SU-DHL-6 (cell line): ENCODE measurements at regions not wholly inside any gene's neighbourhood (a gene's known extent, or its start where the extent isn't known, plus 50 kb on each side); places are given as distances from the start of the nearest gene placed in this dataset.

Experiments used
- H2AFZ ChIP-seq: fragments of 200-600 bp; sonication (generic); 2 replicates; pipeline ENCODE4 v1.6.1; 2014; ENCODE audit warnings: low read depth, mild to moderate bottlenecking, moderate library complexity, mixed read lengths, antibody characterized with exemption, low read length; ENCODE audit not compliant: severe bottlenecking
- H3F3A ChIP-seq: fragments of 200-600 bp; shearing (Covaris generic); 2 replicates; pipeline ENCODE4 v1.6.0; 2016; ENCODE audit warnings: antibody characterized with exemption, mild to moderate bottlenecking; ENCODE audit not compliant: insufficient read depth
- H3K27ac ChIP-seq: fragments of 200-600 bp; sonication (generic); 2 replicates; pipeline ENCODE4 v1.5.1; 2016; ENCODE audit warnings: low read depth, mild to moderate bottlenecking, low read length, moderate library complexity, mixed read lengths
- H3K27me3 ChIP-seq: fragments of 200-600 bp; sonication (generic), shearing (Covaris generic); 2 replicates; pipeline ENCODE4 v1.6.0; 2014; ENCODE audit warnings: mild to moderate bottlenecking, low read length
- H3K36me3 ChIP-seq: fragments of 200-600 bp; sonication (generic); 2 replicates; pipeline ENCODE4 v1.6.1; 2014; ENCODE audit warnings: mild to moderate bottlenecking, low read length, mixed read lengths
- H3K4me2 ChIP-seq: fragments of 300-600, 200-600 bp; shearing (Covaris generic), sonication (generic); 2 replicates; pipeline ENCODE4 v1.6.0; 2014; ENCODE audit warnings: low read length, low read depth, mild to moderate bottlenecking; ENCODE audit not compliant: poor library complexity, severe bottlenecking
- H3K4me3 ChIP-seq: fragments of 200-600 bp; sonication (generic); 2 replicates; pipeline ENCODE4 v1.5.1; 2014; ENCODE audit warnings: antibody characterized with exemption, low read length, mild to moderate bottlenecking, mixed read lengths; ENCODE audit not compliant: insufficient read depth, poor library complexity, severe bottlenecking
- H3K79me2 ChIP-seq: fragments of 200-600 bp; sonication (generic); 2 replicates; pipeline ENCODE4 v1.6.1; 2014; ENCODE audit warnings: mild to moderate bottlenecking, low read length, moderate library complexity; ENCODE audit not compliant: insufficient read depth
- H3K9ac ChIP-seq: fragments of 200-600 bp; sonication (generic); 2 replicates; pipeline ENCODE4 v1.7.0; 2014; ENCODE audit warnings: mild to moderate bottlenecking, low read length
- H3K9me2 ChIP-seq: fragments of 200-600 bp; sonication (generic); replicated peaks from 2 replicates; pipeline ENCODE4 v1.6.1; 2014; ENCODE audit warnings: low read length; ENCODE audit not compliant: insufficient read depth
- H3K9me3 ChIP-seq: fragments of 200-600 bp; sonication (generic); 2 replicates; pipeline ENCODE4 v1.6.1; 2014; ENCODE audit warnings: low read length, mixed read lengths; ENCODE audit not compliant: insufficient read depth
- H4K20me1 ChIP-seq: fragments of 200-600 bp; sonication (generic); 2 replicates; pipeline ENCODE4 v1.6.1; 2014; ENCODE audit warnings: low read depth, mild to moderate bottlenecking, antibody characterized with exemption, low read length, moderate library complexity, mixed read lengths
- CTCF ChIP-seq: fragments of 200-600 bp; sonication (generic); IDR thresholded peaks from one replicate; pipeline ENCODE4 v1.5.1; 2017; ENCODE audit warnings: antibody characterized with exemption, mild to moderate bottlenecking, low read length, moderate library complexity; ENCODE audit not compliant: insufficient read depth, poor library complexity, severe bottlenecking
- EZH2phosphoT487 ChIP-seq: fragments of 200-600 bp; sonication (generic), shearing (Covaris generic); conservative IDR thresholded peaks from 2 replicates; pipeline ENCODE4 v1.6.1; 2018; ENCODE audit warnings: mild to moderate bottlenecking, antibody characterized with exemption, low read length, moderate library complexity, mixed read lengths

GRCh38 chr5:9724707-9725106 lies 94.6 kb upstream of the TAS2R1 start:
- no peak overlapping the region for H3K27ac ChIP-seq
- no peaks in the 10 kb centered on the region for H3F3A ChIP-seq
- H3K79me2 ChIP-seq = no peaks in the 10 kb centered on the region
- TF ChIP-seq EZH2phosphoT487 (no peak), CTCF (no peak)
- no peaks in the 10 kb centered on the region for H4K20me1 ChIP-seq
- no peaks in the 10 kb centered on the region for H3K27me3 ChIP-seq
- no peaks in the 10 kb centered on the region for H3K36me3 ChIP-seq
- no peak overlapping the region for H3K4me3 ChIP-seq
- no peaks in the 10 kb centered on the region for H3K9me3 ChIP-seq
- H3K9ac ChIP-seq = no peak overlapping the region
- no peak overlapping the region for H3K4me2 ChIP-seq
- no peaks in the 10 kb centered on the region for H3K9me2 ChIP-seq
- H2AFZ ChIP-seq = no peak overlapping the region

GRCh38 chr5:9722601-9723180 lies 92.5 kb upstream of the TAS2R1 start:
- Histone ChIP-seq H3K9me3 (no peaks in the 10 kb centered on the region), H2AFZ (no peak overlapping the region), H3K27me3 (no peaks in the 10 kb centered on the region), H3K27ac (no peak overlapping the region), H3K4me2 (no peak overlapping the region), H3K79me2 (no peaks in the 10 kb centered on the region), H3K9me2 (no peaks in the 10 kb centered on the region), H3K36me3 (no peaks in the 10 kb centered on the region), H3K4me3 (no peak overlapping the region), H4K20me1 (no peaks in the 10 kb centered on the region), H3F3A (no peaks in the 10 kb centered on the region), H3K9ac (no peak overlapping the region)
- TF ChIP-seq CTCF = no peak
- no peak for TF ChIP-seq EZH2phosphoT487

GRCh38 chr5:9721161-9721560 lies 91.0 kb upstream of the TAS2R1 start:
- no peaks in the 10 kb centered on the region for H4K20me1 ChIP-seq
- no peaks in the 10 kb centered on the region for H3K79me2 ChIP-seq
- no peaks in the 10 kb centered on the region for H3K36me3 ChIP-seq
- H3K9me3 ChIP-seq = no peaks in the 10 kb centered on the region
- H3K9ac ChIP-seq = no peak overlapping the region
- H3F3A ChIP-seq = no peaks in the 10 kb centered on the region
- no peak for TF ChIP-seq CTCF
- no peak overlapping the region for H3K4me2 ChIP-seq
- H3K27ac ChIP-seq = no peak overlapping the region
- no peaks in the 10 kb centered on the region for H3K9me2 ChIP-seq
- no peaks in the 10 kb centered on the region for H3K27me3 ChIP-seq
- no peak overlapping the region for H3K4me3 ChIP-seq
- no peak overlapping the region for H2AFZ ChIP-seq

GRCh38 chr5:9720361-9720760 lies 90.2 kb upstream of the TAS2R1 start:
- Histone ChIP-seq H3K4me3 (no peak overlapping the region), H3K27me3 (no peaks in the 10 kb centered on the region), H3K27ac (no peak overlapping the region), H2AFZ (no peak overlapping the region), H3K36me3 (no peaks in the 10 kb centered on the region), H3K9me3 (no peaks in the 10 kb centered on the region), H3K9me2 (no peaks in the 10 kb centered on the region), H3K9ac (no peak overlapping the region), H3K4me2 (no peak overlapping the region), H4K20me1 (no peaks in the 10 kb centered on the region), H3K79me2 (no peaks in the 10 kb centered on the region), H3F3A (no peaks in the 10 kb centered on the region)
- TF ChIP-seq EZH2phosphoT487 = no peak
- no peak for TF ChIP-seq CTCF
